Transverse colon (tissue), 4 donors: ENCODE measurements at regions not wholly inside any gene's neighbourhood (a gene's known extent, or its start where the extent isn't known, plus 50 kb on each side); places are given as distances from the start of the nearest gene placed in this dataset.

Source experiments
- DNase-seq: peaks from one replicate; pipeline ENCODE4 v3.0.0-alpha.2; 2019
- H3K27ac ChIP-seq, 4 donors: fragments of 200-600 bp; sonication (generic); 2 replicates each; pipeline ENCODE4 v1.5.1; 2016 to 2018; ENCODE audit warnings: inconsistent platforms in 4 of 4
- H3K27me3 ChIP-seq: fragments of 200-600 bp; sonication (generic); 2 replicates; pipeline ENCODE4 v1.5.1; 2017; ENCODE audit warnings: inconsistent platforms
- H3K36me3 ChIP-seq, 4 donors: fragments of 200-600 bp; sonication (generic); 2 replicates each; pipeline ENCODE4 v1.5.1; 2017 to 2019; ENCODE audit warnings: inconsistent platforms in 4 of 4
- H3K4me1 ChIP-seq, 4 donors: fragments of 200-600 bp; sonication (generic); 2 replicates each; pipeline ENCODE4 v1.5.1; 2017 to 2020; ENCODE audit warnings: inconsistent platforms in 4 of 4
- H3K4me3 ChIP-seq, 4 donors: fragments of 200-600 bp; sonication (generic); 1 replicate in 1 of 4; 2 replicates in 3 of 4; pipeline versions ENCODE4 v1.5.1 to v1.6.1; 2017 to 2019; ENCODE audit warnings: inconsistent platforms in 4 of 4
- H3K9me3 ChIP-seq, 2 donors: fragments of 200-600 bp; sonication (generic); 2 replicates each; pipeline ENCODE4 v1.5.1; 2017 to 2019; ENCODE audit warnings: inconsistent platforms in 2 of 2
- CTCF ChIP-seq, 5 experiments: fragments of 200-600 bp in 3 of 5; fragments of 450-650 bp in 2 of 5; sonication (generic) in 3 of 5; IDR thresholded peaks; 1 replicate in 2 of 5; 2 replicates in 3 of 5; pipeline ENCODE4 v1.5.1; 2016 to 2017; ENCODE audit warnings: antibody characterized with exemption in 5 of 5, inconsistent platforms in 3 of 5, mild to moderate bottlenecking in 2 of 5, moderate library complexity in 1 of 5
- EP300 ChIP-seq: sonication (generic); formaldehyde crosslinking; IDR thresholded peaks from one replicate; pipeline ENCODE4 v1.6.1; 2017; ENCODE audit warnings: antibody characterized with exemption, low read depth
- POLR2A ChIP-seq: fragments of 450-650 bp; IDR thresholded peaks from one replicate; pipeline ENCODE4 v1.6.1; 2016; ENCODE audit warnings: antibody characterized with exemption, mild to moderate bottlenecking, moderate library complexity
- POLR2AphosphoS5 ChIP-seq, 3 donors: sonication (generic); formaldehyde crosslinking; IDR thresholded peaks; one replicate each; pipeline ENCODE4 v1.6.1; 2016; ENCODE audit warnings: antibody characterized with exemption in 3 of 3
- WGBS, 2 donors: methylation state at CpG; one replicate each; pipeline ENCODE4 v1.1.5; 2018; ENCODE audit warnings: low coverage in 1 of 2; 5-methylcytosine and 5-hydroxymethylcytosine counted together
- in situ Hi-C, 4 donors: fragments of 200-750 bp; cut with MboI; loops; one replicate each; pipeline versions ENCODE4 v1.15.0 to v1.15.1; 2017; ENCODE audit warnings: low sequenced_read_pairs in 3 of 4, low pct_ligation_motif_present in 1 of 4, low pct_unique_long_range_greater_than_20kb in 1 of 4
- intact Hi-C: fragments of 100-400 bp; cut with DNase I; formaldehyde crosslinking; loops from one replicate; pipeline ENCODE4 v1.15.1; 2023; ENCODE audit warnings: low total_unique reads

GRCh38 chr13:40126306-40127085 is 471.0 kb downstream of the COG6 start:
- TF ChIP-seq POLR2A, result no peak
- no peak for TF ChIP-seq CTCF (IDR thresholded peaks at IDR 0.05)
- no peak for TF ChIP-seq EP300
- no peak for TF ChIP-seq POLR2AphosphoS5 (IDR thresholded peaks at IDR 0.05)
- intact Hi-C loops (no loop called here), in situ Hi-C loops (no loop called here)
- Histone ChIP-seq H3K36me3 (no peaks in the 10 kb centered on the region), H3K4me3 (no peak overlapping the region), H3K27ac (no peak overlapping the region), H3K27me3 (no peaks in the 10 kb centered on the region), H3K4me1 (no peaks in the 10 kb centered on the region), H3K9me3 (no peaks in the 10 kb centered on the region)
- 77 to 90% methylated on average over 2 to 7 of the region's 7 CpGs for WGBS, 2 donors
- no peak for DNase-seq

GRCh38 chr13:40127476-40127875 is 472.0 kb downstream of the COG6 start:
- no peak for TF ChIP-seq POLR2A
- no peak for TF ChIP-seq EP300
- TF ChIP-seq CTCF (IDR thresholded peaks at IDR 0.05), result no peak
- no peak for TF ChIP-seq POLR2AphosphoS5 (IDR thresholded peaks at IDR 0.05)
- in situ Hi-C loops (no loop called here), intact Hi-C loops (no loop called here)
- no peak overlapping the region for H3K27ac ChIP-seq
- no peaks in the 10 kb centered on the region for H3K4me1 ChIP-seq
- no peaks in the 10 kb centered on the region for H3K9me3 ChIP-seq
- no peaks in the 10 kb centered on the region for H3K27me3 ChIP-seq
- no peak overlapping the region for H3K4me3 ChIP-seq
- no peak for DNase-seq
- H3K36me3 ChIP-seq, result no peaks in the 10 kb centered on the region

- no peak for TF ChIP-seq EP300
- no peak for TF ChIP-seq CTCF (IDR thresholded peaks at IDR 0.05)
- TF ChIP-seq POLR2AphosphoS5 (IDR thresholded peaks at IDR 0.05), result no peak
- TF ChIP-seq POLR2A, result no peak
- DNase-seq, result no peak
- Histone ChIP-seq H3K4me1 (no peaks in the 10 kb centered on the region), H3K9me3 (no peaks in the 10 kb centered on the region), H3K4me3 (no peak overlapping the region), H3K27me3 (no peaks in the 10 kb centered on the region), H3K36me3 (no peaks in the 10 kb centered on the region), H3K27ac (no peak overlapping the region)
- WGBS, 2 donors, result 89 to 100% methylated on average over 2 to 3 of the region's 3 CpGs
- intact Hi-C loops, result no loop called here
- in situ Hi-C loops, result no loop called here
Observed at GRCh38 chr13:40127925-40128324, 472.5 kb downstream of the COG6 start.

GRCh38 chr13:40129467-40129866 is 474.0 kb downstream of the COG6 start:
- no peaks in the 10 kb centered on the region for H3K36me3 ChIP-seq
- H3K4me3 ChIP-seq, result no peak overlapping the region
- H3K27ac ChIP-seq, result no peak overlapping the region
- no peaks in the 10 kb centered on the region for H3K27me3 ChIP-seq
- DNase-seq, result no peak
- TF ChIP-seq EP300 (no peak), POLR2AphosphoS5 (IDR thresholded peaks at IDR 0.05) (no peak), POLR2A (no peak), CTCF (IDR thresholded peaks at IDR 0.05) (no peak)
- no peaks in the 10 kb centered on the region for H3K9me3 ChIP-seq
- H3K4me1 ChIP-seq, result no peaks in the 10 kb centered on the region
- intact Hi-C loops (no loop called here), in situ Hi-C loops (no loop called here)
- 93 to 100% methylated on average over 2 to 6 of the region's 6 CpGs for WGBS, 2 donors
